Naive B cell (primary cell): ENCODE measurements at regions not wholly inside any gene's neighbourhood (a gene's known extent, or its start where the extent isn't known, plus 50 kb on each side); places are given as distances from the start of the nearest gene placed in this dataset.

ENCODE experiments used
- ATAC-seq, 2 donors: fragments of 150-1000 bp; cut with Tn5 transposase; 2 replicates each; pipeline ENCODE4 v1.10.0; 2021; ENCODE audit warnings: low read depth in 2 of 2, mild to moderate bottlenecking in 2 of 2, moderate library complexity in 2 of 2
- DNase-seq: peaks from one replicate; pipeline ENCODE4 v3.0.0; 2022
- H3K27ac Mint-ChIP-seq, 6 donors: one replicate each; pipeline ENCODE4 v1.8.0; 2020 to 2022; ENCODE audit warnings: mild to moderate bottlenecking in 6 of 6, mixed read lengths in 6 of 6, moderate library complexity in 5 of 6, inconsistent platforms in 2 of 6
- H3K27me3 Mint-ChIP-seq, 3 donors: one replicate each; pipeline ENCODE4 v1.8.0; 2021 to 2022; ENCODE audit warnings: mixed read lengths in 3 of 3, mild to moderate bottlenecking in 1 of 3
- H3K36me3 Mint-ChIP-seq, 2 donors: one replicate each; pipeline ENCODE4 v1.8.0; 2020 to 2022; ENCODE audit warnings: mixed read lengths in 2 of 2, inconsistent platforms in 1 of 2, mild to moderate bottlenecking in 1 of 2
- H3K4me1 Mint-ChIP-seq, 3 donors: one replicate each; pipeline ENCODE4 v1.8.0; 2020 to 2022; ENCODE audit warnings: mixed read lengths in 3 of 3, inconsistent platforms in 1 of 3, mild to moderate bottlenecking in 1 of 3, moderate library complexity in 1 of 3
- H3K4me3 Mint-ChIP-seq, 8 donors: one replicate each; pipeline ENCODE4 v1.8.0; 2020 to 2022; ENCODE audit warnings: mild to moderate bottlenecking in 8 of 8, mixed read lengths in 8 of 8, moderate library complexity in 8 of 8, inconsistent platforms in 2 of 8
- H3K9me3 Mint-ChIP-seq, 7 donors: one replicate each; pipeline ENCODE4 v1.8.0; 2020 to 2022; ENCODE audit warnings: mixed read lengths in 7 of 7, mild to moderate bottlenecking in 5 of 7, inconsistent platforms in 2 of 7, moderate library complexity in 1 of 7

GRCh38 chr6:67896476-67896875, 738.6 kb upstream of the ADGRB3 start:
- DNase-seq (no peak), ATAC-seq (no peak)
- H3K36me3 Mint-ChIP-seq, result no peaks in the 10 kb centered on the region
- no peak overlapping the region for H3K27ac Mint-ChIP-seq
- H3K4me1 Mint-ChIP-seq, result no peaks in the 10 kb centered on the region
- no peaks in the 10 kb centered on the region for H3K27me3 Mint-ChIP-seq
- peaks cover 0 to 5% (median 0%) of the 10 kb centered on the region in 7 donors for H3K9me3 Mint-ChIP-seq
- no peak overlapping the region for H3K4me3 Mint-ChIP-seq

GRCh38 chr6:67889682-67889995, 745.4 kb upstream of the ADGRB3 start:
- Mint-ChIP-seq H3K27me3 (no peaks in the 10 kb centered on the region), H3K27ac (no peak overlapping the region), H3K4me3 (no peak overlapping the region), H3K36me3 (no peaks in the 10 kb centered on the region), H3K9me3 (peaks cover 0 to 13% (median 5%) of the 10 kb centered on the region in 7 donors), H3K4me1 (peaks cover 0 to 6% (median 4%) of the 10 kb centered on the region in 3 donors)
- no peak for DNase-seq
- ATAC-seq, result no peak

DNA sequence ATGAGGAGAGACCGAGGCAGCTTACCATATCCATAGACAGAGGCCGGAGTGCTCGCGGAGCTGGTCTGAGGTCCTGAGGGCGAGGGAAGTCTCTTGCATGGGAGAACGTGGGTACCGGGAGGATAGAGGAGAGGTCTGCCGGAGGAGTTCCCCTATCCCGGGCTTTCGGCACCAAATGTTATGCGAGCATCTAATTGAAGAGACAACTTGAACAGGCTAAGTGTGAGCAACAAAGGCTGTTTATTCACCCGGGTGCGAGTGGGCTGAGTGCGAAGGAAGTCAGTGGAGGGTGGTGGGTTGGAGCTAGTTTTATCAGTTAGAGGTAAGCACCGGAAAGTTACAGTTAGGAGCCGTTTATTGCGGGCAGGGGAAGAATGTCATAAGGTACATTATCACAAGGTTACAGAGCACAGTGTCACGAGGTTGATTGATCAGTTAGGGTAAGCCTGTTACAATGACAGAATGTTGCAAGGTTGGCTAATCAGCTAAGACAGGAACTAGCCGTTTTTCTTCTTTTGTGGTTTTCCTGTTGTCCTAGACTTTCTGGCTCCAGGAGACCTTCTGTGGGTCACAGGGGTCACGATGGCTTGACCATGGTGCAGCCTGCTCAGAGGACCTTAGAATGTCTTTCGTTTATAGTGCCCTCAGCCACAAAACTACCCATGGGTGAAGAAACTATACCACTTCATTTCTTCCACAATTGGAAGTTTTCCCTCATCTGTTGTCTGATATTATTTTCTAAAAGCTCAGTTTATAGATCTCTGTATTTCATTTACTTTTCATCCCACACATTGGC, 746.0 kb upstream of the ADGRB3 start:
- Mint-ChIP-seq H3K4me1 (peaks cover 0 to 6% (median 4%) of the 10 kb centered on the region in 3 donors), H3K27me3 (no peaks in the 10 kb centered on the region), H3K36me3 (no peaks in the 10 kb centered on the region), H3K9me3 (peaks cover 0 to 13% (median 5%) of the 10 kb centered on the region in 7 donors), H3K4me3 (peak overlapping the region in 1 of 8 donors; percentile 9), H3K27ac (no peak overlapping the region)
- DNase-seq (no peak), ATAC-seq (peak in 1 of 2 donors; percentile 45)

DNA sequence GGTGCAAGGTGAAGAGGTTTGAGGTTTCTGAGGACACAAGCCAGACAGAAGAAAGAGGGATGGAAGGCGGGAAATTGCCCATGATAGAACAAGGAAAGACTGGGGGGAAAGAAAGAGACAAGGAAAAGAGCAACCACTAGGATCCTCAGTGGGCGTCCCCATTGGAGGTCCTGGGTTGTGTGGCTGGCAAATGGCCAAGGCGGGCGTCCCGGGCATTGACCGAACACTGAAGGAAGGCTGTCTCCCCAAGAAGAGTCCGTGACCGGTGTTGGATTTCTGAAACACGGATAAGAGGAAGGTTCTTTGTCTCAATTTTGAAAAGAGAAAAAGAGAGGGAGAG, 746.6 kb upstream of the ADGRB3 start:
- ATAC-seq (no peak), DNase-seq (no peak)
- Mint-ChIP-seq H3K27ac (peak overlapping the region in 1 of 6 donors; percentile 32), H3K4me1 (peaks cover 0 to 6% (median 4%) of the 10 kb centered on the region in 3 donors), H3K36me3 (no peaks in the 10 kb centered on the region), H3K9me3 (peaks cover 0 to 13% (median 5%) of the 10 kb centered on the region in 7 donors), H3K27me3 (no peaks in the 10 kb centered on the region), H3K4me3 (no peak overlapping the region)

DNA sequence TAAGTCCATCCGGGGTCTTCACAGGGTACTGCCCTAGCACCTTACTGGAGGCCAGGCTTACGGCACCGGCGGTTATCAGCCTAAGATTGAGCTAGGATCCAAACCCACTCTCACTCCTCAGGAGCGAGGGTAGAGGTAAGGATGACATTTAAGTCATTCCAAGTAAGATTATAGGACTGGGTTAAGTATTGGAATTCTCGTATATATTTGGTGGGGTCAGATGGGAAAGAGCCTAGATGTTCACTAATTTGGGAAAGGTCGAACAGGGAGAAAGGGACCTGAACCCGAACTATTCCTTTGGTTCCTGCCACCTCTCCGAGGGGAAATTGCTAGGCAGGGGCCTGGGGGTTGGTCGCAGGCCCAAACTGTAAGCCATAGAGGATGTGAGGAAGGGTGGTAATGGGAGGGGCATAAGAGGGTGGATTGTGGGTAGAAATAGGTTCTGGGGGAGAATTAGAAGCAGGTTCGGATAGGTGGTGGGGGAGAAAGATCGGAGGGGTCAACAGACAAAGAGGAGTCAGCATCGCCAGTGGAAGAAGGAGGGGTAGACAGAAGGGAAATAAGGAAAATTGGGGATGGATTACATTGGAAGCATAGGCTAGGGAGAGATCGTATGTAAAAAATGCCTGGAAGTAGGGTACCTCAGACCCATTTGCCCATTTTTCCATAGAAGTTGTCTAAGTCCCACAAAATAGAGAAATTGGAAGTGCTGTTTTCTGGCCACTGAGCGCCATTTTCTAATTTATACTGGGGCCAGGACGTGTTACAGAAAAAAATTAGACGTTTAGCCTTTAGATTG, 747.1 kb upstream of the ADGRB3 start:
- DNase-seq (no peak), ATAC-seq (no peak)
- Mint-ChIP-seq H3K36me3 (no peaks in the 10 kb centered on the region), H3K4me3 (peak overlapping the region in 1 of 8 donors; percentile 27), H3K9me3 (peaks cover 0 to 13% (median 5%) of the 10 kb centered on the region in 7 donors), H3K27ac (peak overlapping the region in 2 of 6 donors; percentile 4 to 32), H3K27me3 (no peaks in the 10 kb centered on the region), H3K4me1 (peaks cover 0 to 6% (median 4%) of the 10 kb centered on the region in 3 donors)

GRCh38 chr6:67887419-67887746, 747.7 kb upstream of the ADGRB3 start:
- peaks cover 0 to 6% (median 4%) of the 10 kb centered on the region in 3 donors for H3K4me1 Mint-ChIP-seq
- no peak overlapping the region for H3K4me3 Mint-ChIP-seq
- H3K9me3 Mint-ChIP-seq, result peaks cover 0 to 13% (median 5%) of the 10 kb centered on the region in 7 donors
- ATAC-seq, result no peak
- H3K27me3 Mint-ChIP-seq, result no peaks in the 10 kb centered on the region
- H3K36me3 Mint-ChIP-seq, result no peaks in the 10 kb centered on the region
- no peak for DNase-seq
- no peak overlapping the region for H3K27ac Mint-ChIP-seq

GRCh38 chr6:67886840-67887292, 748.2 kb upstream of the ADGRB3 start:
- peaks cover 0 to 13% (median 5%) of the 10 kb centered on the region in 7 donors for H3K9me3 Mint-ChIP-seq
- H3K36me3 Mint-ChIP-seq, result no peaks in the 10 kb centered on the region
- H3K4me3 Mint-ChIP-seq, result no peak overlapping the region
- DNase-seq (no peak), ATAC-seq (no peak)
- no peaks in the 10 kb centered on the region for H3K27me3 Mint-ChIP-seq
- H3K4me1 Mint-ChIP-seq, result peaks cover 0 to 6% (median 4%) of the 10 kb centered on the region in 3 donors
- H3K27ac Mint-ChIP-seq, result no peak overlapping the region

DNA sequence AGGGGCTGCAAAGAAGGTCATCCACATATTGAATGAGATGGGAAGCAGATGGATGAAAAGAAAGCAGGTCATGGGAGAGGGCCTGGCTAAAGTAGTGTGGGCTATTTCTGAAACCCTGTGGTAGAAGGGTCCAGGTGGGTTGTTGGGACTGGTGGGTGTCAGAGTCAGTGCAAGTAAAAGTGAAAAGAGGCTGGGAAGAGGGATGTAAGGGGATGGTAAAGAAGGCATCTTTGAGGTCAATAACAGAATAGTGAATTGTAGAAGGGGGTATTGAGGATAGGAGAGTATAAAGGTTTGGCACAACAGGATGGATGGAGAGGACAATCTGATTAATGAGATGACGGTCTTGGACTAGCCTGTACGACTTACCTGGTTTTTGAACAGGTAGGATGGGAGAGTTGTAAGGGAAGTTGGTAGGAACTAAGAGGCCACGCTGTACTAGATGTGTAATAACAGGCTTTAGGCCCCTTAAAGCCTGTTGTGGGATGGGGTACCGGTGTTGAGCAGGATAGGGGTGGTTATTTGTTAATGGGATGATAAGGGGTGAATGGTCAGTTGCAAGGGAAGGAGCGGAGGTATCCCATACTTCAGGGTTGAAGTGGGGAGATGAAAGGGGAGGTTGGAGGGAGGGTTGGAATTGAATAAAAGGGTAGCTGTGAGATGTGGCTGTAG, 748.9 kb upstream of the ADGRB3 start:
- ATAC-seq, result no peak
- H3K27me3 Mint-ChIP-seq, result no peaks in the 10 kb centered on the region
- no peak overlapping the region for H3K4me3 Mint-ChIP-seq
- H3K36me3 Mint-ChIP-seq, result no peaks in the 10 kb centered on the region
- no peak overlapping the region for H3K27ac Mint-ChIP-seq
- H3K4me1 Mint-ChIP-seq, result peaks cover 0 to 6% (median 4%) of the 10 kb centered on the region in 3 donors
- DNase-seq, result no peak
- peaks cover 0 to 13% (median 5%) of the 10 kb centered on the region in 7 donors for H3K9me3 Mint-ChIP-seq

DNA sequence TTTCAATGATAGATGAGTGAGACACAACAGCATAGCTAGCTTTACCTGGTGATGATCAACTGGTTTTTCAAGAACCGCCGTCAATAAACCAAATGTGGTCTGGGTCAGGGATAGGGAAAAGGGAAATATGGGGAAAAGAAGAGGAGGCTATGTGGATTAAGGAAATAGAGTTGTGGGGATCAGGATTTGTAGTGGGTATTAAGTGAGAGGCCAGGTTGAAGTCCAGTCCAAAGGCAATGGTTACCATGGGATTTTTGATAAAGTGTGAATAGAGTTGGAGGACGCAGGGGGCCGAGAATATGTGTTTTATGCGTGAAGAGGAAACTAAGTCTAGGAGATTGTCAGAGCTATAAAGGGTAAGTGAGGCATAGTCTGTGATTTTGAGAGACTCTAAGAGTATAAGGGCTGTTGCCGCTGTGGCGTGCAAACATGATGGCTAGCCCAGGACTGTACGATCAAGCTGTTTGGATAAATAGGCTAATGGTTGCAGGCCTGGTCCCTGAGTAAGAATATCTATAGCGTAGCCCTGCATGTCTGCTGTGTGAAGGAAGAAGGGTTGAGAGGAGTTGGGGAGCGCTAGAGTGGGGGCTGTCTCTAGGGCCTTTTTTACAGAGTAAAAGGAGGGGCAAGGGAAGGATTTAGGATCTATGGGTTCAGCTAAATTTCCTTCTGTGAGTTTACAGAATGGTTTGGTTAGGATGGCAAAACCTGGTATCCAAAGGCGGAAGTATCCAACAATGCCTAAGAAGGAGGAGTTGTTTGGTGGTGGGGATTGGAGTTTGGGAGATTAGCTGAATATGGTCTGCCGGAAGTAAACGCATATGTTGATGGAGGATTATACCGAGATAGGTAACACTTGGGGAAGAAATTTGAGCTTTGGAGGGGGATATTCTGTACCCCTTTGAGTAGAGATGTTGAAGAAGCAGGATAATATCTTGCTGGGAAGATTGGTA, 749.7 kb upstream of the ADGRB3 start:
- H3K36me3 Mint-ChIP-seq, result no peaks in the 10 kb centered on the region
- peaks cover 0 to 6% (median 4%) of the 10 kb centered on the region in 3 donors for H3K4me1 Mint-ChIP-seq

DNA sequence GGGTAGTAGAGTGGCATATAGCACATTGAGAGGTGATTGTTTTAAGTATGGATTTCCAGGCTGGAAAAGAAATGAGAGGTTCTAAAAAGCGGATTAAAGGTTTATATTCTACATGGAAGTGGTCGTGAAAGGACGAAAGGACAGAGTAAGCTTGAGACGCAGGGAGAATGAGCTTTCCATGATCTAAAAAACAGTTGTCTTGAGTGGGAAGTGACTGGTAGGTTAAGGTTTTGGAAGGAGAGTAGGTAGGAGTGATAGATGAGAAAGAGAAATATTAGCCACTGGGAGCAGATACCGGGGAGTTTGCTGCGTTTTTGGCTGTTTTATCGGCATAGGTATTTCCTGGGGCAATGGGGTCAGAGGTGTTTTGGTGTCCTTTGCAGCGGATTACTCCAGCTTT, 750.6 kb upstream of the ADGRB3 start:
- DNase-seq (no peak), ATAC-seq (no peak)
- no peaks in the 10 kb centered on the region for H3K27me3 Mint-ChIP-seq
- peaks cover 0 to 13% (median 5%) of the 10 kb centered on the region in 7 donors for H3K9me3 Mint-ChIP-seq
- H3K4me3 Mint-ChIP-seq, result no peak overlapping the region
- H3K27ac Mint-ChIP-seq, result no peak overlapping the region
- H3K36me3 Mint-ChIP-seq, result no peaks in the 10 kb centered on the region
- peaks cover 0 to 6% (median 4%) of the 10 kb centered on the region in 3 donors for H3K4me1 Mint-ChIP-seq

More for the DNA sequence above, 749.7 kb upstream of the ADGRB3 start:
- H3K9me3 Mint-ChIP-seq, result peaks cover 0 to 13% (median 5%) of the 10 kb centered on the region in 7 donors
- no peaks in the 10 kb centered on the region for H3K27me3 Mint-ChIP-seq
- H3K27ac Mint-ChIP-seq, result no peak overlapping the region
- DNase-seq, result no peak
- no peak for ATAC-seq
- no peak overlapping the region for H3K4me3 Mint-ChIP-seq

GRCh38 chr6:67883500-67884366, 751.3 kb upstream of the ADGRB3 start:
- H3K4me3 Mint-ChIP-seq, result no peak overlapping the region
- no peak overlapping the region for H3K27ac Mint-ChIP-seq
- no peaks in the 10 kb centered on the region for H3K36me3 Mint-ChIP-seq
- H3K9me3 Mint-ChIP-seq, result peaks cover 0 to 11% (median 5%) of the 10 kb centered on the region in 7 donors
- ATAC-seq (no peak), DNase-seq (no peak)
- peaks cover 0 to 3% (median 0%) of the 10 kb centered on the region in 3 donors for H3K4me1 Mint-ChIP-seq
- H3K27me3 Mint-ChIP-seq, result no peaks in the 10 kb centered on the region
